ENCODE measurements at regions not wholly inside any gene's neighbourhood (a gene's known extent, or its start where the extent isn't known, plus 50 kb on each side); places are given as distances from the start of the nearest gene placed in this dataset.

DNA sequence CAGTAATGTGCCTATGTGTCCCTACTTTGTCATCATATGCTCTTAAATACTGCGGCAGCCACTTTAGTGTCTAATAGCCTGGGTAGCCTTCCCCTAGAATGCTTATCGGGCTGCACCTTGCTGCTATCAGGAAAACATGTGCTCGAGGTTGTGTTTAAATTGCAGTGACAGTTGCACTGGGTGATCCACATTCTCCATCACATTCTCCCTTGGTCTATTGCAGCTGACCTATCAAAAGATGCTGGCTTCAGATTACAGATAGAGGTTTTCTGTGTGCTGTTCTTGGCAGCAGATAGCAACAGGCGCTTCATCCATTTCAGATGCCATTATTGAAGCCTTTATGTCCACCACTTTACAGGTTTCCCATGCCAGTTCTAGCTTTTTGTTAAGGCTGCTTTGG, 130.1 kb upstream of the MDFIC start:
- Histone ChIP-seq H3K4me2 (ENCODE audit: low read length) (no peak overlapping the region), H3K9me3 (ENCODE audit: low read length) (no peaks in the 10 kb centered on the region), H2AFZ (ENCODE audit: low read length) (no peak overlapping the region), H3K79me2 (ENCODE audit: insufficient read depth, low read depth, low read length) (no peaks in the 10 kb centered on the region), H3K4me1 (ENCODE audit: insufficient read depth, low read length, poor library complexity, severe bottlenecking) (no peaks in the 10 kb centered on the region), H3K4me3 (ENCODE audit: low read depth, low read length, poor library complexity, severe bottlenecking) (no peak overlapping the region), H3K36me3 (ENCODE audit: insufficient read depth, low read length) (no peaks in the 10 kb centered on the region), H3K27ac (ENCODE audit: low read depth, low read length, poor library complexity, severe bottlenecking) (no peak overlapping the region), H3K9me2 (ENCODE audit: insufficient read depth, low read length) (no peaks in the 10 kb centered on the region), H4K20me1 (ENCODE audit: insufficient read depth, low read length) (no peaks in the 10 kb centered on the region)
- CTCF ChIA-PET (ENCODE audit: unreplicated experiment), result no interaction called here
- POLR2A ChIA-PET, result no interaction called here
- BruUV-seq (replicated peaks), result no TSS peak
- no peak for DNase-seq (ENCODE audit: low spot score)
- intact Hi-C loops (cut with micrococcal nuclease; ENCODE audit: unreplicated experiment), result no loop called here
- TF ChIP-seq, protein P1, sequence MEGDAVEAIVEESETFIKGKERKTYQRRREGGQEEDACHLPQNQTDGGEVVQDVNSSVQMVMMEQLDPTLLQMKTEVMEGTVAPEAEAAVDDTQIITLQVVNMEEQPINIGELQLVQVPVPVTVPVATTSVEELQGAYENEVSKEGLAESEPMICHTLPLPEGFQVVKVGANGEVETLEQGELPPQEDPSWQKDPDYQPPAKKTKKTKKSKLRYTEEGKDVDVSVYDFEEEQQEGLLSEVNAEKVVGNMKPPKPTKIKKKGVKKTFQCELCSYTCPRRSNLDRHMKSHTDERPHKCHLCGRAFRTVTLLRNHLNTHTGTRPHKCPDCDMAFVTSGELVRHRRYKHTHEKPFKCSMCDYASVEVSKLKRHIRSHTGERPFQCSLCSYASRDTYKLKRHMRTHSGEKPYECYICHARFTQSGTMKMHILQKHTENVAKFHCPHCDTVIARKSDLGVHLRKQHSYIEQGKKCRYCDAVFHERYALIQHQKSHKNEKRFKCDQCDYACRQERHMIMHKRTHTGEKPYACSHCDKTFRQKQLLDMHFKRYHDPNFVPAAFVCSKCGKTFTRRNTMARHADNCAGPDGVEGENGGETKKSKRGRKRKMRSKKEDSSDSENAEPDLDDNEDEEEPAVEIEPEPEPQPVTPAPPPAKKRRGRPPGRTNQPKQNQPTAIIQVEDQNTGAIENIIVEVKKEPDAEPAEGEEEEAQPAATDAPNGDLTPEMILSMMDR (conservative IDR thresholded peaks at IDR 0.05; ENCODE audit: low read length), result no peak
- TF ChIP-seq EZH2phosphoT487 (IDR thresholded peaks at IDR 0.05; ENCODE audit: borderline replicate concordance, low read depth, low read length), result no peak

DNA sequence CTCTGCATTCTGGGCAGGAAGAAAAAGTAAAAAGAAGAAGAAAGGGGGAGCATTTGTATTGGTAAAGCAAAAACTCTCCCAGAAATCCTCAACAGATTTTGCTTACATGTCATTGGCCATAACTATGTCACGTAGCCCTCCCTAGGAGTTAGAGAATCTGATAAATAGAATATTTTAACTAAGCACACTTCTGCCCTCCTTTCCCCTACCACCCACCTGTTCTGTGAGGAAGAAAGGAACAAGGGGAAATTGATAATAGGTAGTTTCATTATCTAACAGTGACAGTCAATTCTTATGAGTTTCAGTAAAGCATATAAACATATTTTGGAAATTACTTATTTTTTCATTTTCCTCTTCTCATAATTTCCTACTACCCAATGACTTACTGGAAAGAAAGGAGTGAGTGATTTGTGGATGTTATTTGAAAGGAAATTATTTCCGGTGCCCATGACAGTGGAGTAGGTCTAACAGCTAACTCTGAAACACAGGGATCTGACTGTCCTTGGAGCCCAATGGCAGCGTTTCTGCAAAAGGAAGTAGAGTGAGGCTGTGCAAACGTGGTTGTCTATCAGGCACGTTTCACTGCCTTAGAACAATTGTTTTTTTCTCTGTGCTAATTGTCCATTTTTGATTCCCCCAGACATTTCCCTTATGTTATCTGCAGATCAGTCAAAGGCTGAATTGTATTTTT, 128.6 kb upstream of the MDFIC start:
- no peaks in the 10 kb centered on the region for H3K4me1 ChIP-seq (ENCODE audit: insufficient read depth, low read length, poor library complexity, severe bottlenecking)
- no peak overlapping the region for H2AFZ ChIP-seq (ENCODE audit: low read length)
- no peaks in the 10 kb centered on the region for H4K20me1 ChIP-seq (ENCODE audit: insufficient read depth, low read length)
- TF ChIP-seq, protein P1 (conservative IDR thresholded peaks at IDR 0.05; ENCODE audit: low read length), result no peak
- TF ChIP-seq EZH2phosphoT487 (IDR thresholded peaks at IDR 0.05; ENCODE audit: borderline replicate concordance, low read depth, low read length), result no peak
- H3K4me2 ChIP-seq (ENCODE audit: low read length), result no peak overlapping the region
- intact Hi-C loops (cut with micrococcal nuclease; ENCODE audit: unreplicated experiment), result no loop called here
- ChIA-PET POLR2A (no interaction called here), CTCF (ENCODE audit: unreplicated experiment) (no interaction called here)
- no peak overlapping the region for H3K4me3 ChIP-seq (ENCODE audit: low read depth, low read length, poor library complexity, severe bottlenecking)
- no peaks in the 10 kb centered on the region for H3K9me3 ChIP-seq (ENCODE audit: low read length)
- no TSS peak for BruUV-seq (replicated peaks)
- no peak overlapping the region for H3K27ac ChIP-seq (ENCODE audit: low read depth, low read length, poor library complexity, severe bottlenecking)
- no peaks in the 10 kb centered on the region for H3K9me2 ChIP-seq (ENCODE audit: insufficient read depth, low read length)
- no peaks in the 10 kb centered on the region for H3K36me3 ChIP-seq (ENCODE audit: insufficient read depth, low read length)
- no peaks in the 10 kb centered on the region for H3K79me2 ChIP-seq (ENCODE audit: insufficient read depth, low read depth, low read length)
- DNase-seq (ENCODE audit: low spot score), result no peak

DNA sequence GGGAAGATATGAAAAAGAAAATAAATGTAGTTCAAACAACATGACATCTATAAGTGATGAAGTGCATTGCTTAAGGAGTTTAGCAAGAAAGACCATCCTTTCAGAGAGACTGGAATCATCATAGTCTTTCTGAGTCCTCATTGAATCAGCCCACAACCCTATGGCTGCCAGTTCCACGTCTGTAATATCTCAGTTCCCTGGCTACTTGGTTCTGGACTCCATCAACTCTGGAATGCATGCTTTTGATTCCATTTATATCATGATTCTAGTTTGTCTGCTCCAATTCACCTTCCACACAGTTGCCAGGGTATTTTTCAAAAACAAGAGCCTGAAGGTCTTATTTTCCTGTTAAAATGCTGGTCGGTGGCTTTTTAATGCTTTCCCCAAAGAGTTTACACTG, 126.4 kb upstream of the MDFIC start:
- Histone ChIP-seq H3K9me3 (ENCODE audit: low read length) (no peaks in the 10 kb centered on the region), H3K79me2 (ENCODE audit: insufficient read depth, low read depth, low read length) (no peaks in the 10 kb centered on the region), H3K4me1 (ENCODE audit: insufficient read depth, low read length, poor library complexity, severe bottlenecking) (no peaks in the 10 kb centered on the region), H3K4me2 (ENCODE audit: low read length) (no peak overlapping the region), H2AFZ (ENCODE audit: low read length) (no peak overlapping the region), H3K27ac (ENCODE audit: low read depth, low read length, poor library complexity, severe bottlenecking) (no peak overlapping the region), H4K20me1 (ENCODE audit: insufficient read depth, low read length) (no peaks in the 10 kb centered on the region), H3K4me3 (ENCODE audit: low read depth, low read length, poor library complexity, severe bottlenecking) (no peak overlapping the region), H3K36me3 (ENCODE audit: insufficient read depth, low read length) (no peaks in the 10 kb centered on the region), H3K9me2 (ENCODE audit: insufficient read depth, low read length) (no peaks in the 10 kb centered on the region)
- DNase-seq (ENCODE audit: low spot score), result no peak
- POLR2A ChIA-PET, result no interaction called here
- BruUV-seq (replicated peaks), result no TSS peak
- CTCF ChIA-PET (ENCODE audit: unreplicated experiment), result no interaction called here
- TF ChIP-seq, protein P1 (conservative IDR thresholded peaks at IDR 0.05; ENCODE audit: low read length), result no peak
- TF ChIP-seq EZH2phosphoT487 (IDR thresholded peaks at IDR 0.05; ENCODE audit: borderline replicate concordance, low read depth, low read length), result no peak
- intact Hi-C loops (cut with micrococcal nuclease; ENCODE audit: unreplicated experiment), result no loop called here

All from OCI-LY7 (cell line).